ENCODE measurements at regions not wholly inside any gene's neighbourhood (a gene's known extent, or its start where the extent isn't known, plus 50 kb on each side); places are given as distances from the start of the nearest gene placed in this dataset.
"Not testable (repeated sequence)": the region's sequence is repeated elsewhere in the genome, so short reads cannot be mapped to it uniquely, and the experiment has no call there.

DNA sequence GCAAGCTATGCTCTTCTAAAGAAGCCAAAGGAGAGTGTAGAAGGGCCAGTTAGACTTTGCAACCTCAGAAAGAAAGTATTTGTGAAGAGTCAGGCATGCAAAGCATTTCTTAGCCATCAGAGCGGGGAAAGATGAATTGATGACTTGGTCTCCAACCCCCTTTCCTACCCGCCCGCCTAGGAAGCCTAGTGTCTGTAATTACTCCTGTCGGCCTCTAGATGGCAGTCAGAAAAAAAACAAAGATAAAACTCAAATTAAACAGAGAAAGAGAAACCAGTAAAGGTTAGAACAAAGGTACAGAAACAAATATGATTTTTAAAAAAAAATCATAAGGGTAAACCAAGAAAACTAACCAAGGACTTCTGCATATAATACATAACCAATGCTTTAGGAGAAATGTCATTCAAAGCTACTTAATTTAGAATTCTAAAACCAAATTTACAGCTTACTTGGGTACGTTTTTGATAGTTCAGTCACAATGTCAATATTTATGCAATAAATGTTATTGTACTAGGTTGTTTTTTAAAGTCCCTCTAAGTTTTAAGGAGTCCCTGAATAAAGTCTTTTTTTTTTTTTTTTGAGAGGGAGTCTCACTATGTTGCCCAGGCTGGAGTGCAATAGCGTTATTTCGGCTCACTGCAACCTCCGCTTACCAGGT is 97.6 kb downstream of the LYZL1 start:
- Histone ChIP-seq H3K36me3 (ENCODE audit: control insufficient read depth in 2 of 2, insufficient read depth in 1 of 2, low read length in 2 of 2) (no peaks in the 10 kb centered on the region), H3K27ac (ENCODE audit: extremely low read depth, low read depth, low read length) (no peak overlapping the region), H3K4me3 (ENCODE audit: low read depth, low read length) (no peak overlapping the region), H3K4me1 (ENCODE audit: control insufficient read depth, insufficient read depth, low read length) (no peaks in the 10 kb centered on the region), H3K9me3 (ENCODE audit: control insufficient read depth, insufficient read depth, low read depth, low read length) (no peaks in the 10 kb centered on the region)
- CTCF ChIA-PET: interaction anchor here (0.5 to 2.6 kb wide), 29 partner anchors 10 to 787 kb away, joined by 3 to 18 read pairs (median 3); no protein-coding TSS in a partner anchor
- POLR2A ChIA-PET: no interaction called here
- TF ChIP-seq ZNF350 (tag by site-specific recombination; IDR thresholded peaks at IDR 0.05) (no peak), ZNF426 (tag by site-specific recombination; IDR thresholded peaks at IDR 0.05) (no peak), ZNF654 (tag by site-specific recombination; IDR thresholded peaks at IDR 0.05; ENCODE audit: low read depth) (peak; percentile 51), ZIC2 (tag by site-specific recombination; IDR thresholded peaks at IDR 0.05) (no peak), ZNF114 (tag by site-specific recombination; IDR thresholded peaks at IDR 0.05) (no peak), WT1 (tag by site-specific recombination; IDR thresholded peaks at IDR 0.05) (no peak), FEZF1 (tag by site-specific recombination; IDR thresholded peaks at IDR 0.05) (no peak)
- TF ChIP-seq, protein P1, sequence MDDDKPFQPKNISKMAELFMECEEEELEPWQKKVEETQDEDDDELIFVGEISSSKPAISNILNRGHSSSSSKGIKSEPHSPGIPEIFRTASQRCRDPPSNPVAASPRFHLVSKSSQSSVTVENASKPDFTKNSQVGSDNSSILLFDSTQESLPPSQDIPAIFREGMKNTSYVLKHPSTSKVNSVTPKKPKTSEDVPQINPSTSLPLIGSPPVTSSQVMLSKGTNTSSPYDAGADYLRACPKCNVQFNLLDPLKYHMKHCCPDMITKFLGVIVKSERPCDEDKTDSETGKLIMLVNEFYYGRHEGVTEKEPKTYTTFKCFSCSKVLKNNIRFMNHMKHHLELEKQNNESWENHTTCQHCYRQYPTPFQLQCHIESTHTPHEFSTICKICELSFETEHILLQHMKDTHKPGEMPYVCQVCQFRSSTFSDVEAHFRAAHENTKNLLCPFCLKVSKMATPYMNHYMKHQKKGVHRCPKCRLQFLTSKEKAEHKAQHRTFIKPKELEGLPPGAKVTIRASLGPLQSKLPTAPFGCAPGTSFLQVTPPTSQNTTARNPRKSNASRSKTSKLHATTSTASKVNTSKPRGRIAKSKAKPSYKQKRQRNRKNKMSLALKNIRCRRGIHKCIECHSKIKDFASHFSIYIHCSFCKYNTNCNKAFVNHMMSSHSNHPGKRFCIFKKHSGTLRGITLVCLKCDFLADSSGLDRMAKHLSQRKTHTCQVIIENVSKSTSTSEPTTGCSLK (tag by site-specific recombination; IDR thresholded peaks at IDR 0.05): no peak
- TF ChIP-seq, protein P2, sequence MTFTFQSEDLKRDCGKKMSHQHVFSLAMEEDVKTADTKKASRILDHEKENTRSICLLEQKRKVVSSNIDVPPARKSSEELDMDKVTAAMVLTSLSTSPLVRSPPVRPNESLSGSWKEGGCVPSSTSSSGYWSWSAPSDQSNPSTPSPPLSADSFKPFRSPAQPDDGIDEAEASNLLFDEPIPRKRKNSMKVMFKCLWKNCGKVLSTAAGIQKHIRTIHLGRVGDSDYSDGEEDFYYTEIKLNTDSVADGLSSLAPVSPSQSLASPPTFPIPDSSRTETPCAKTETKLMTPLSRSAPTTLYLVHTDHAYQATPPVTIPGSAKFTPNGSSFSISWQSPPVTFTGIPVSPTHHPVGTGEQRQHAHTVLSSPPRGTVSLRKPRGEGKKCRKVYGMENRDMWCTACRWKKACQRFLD (tag by site-specific recombination; IDR thresholded peaks at IDR 0.05): no peak

DNA sequence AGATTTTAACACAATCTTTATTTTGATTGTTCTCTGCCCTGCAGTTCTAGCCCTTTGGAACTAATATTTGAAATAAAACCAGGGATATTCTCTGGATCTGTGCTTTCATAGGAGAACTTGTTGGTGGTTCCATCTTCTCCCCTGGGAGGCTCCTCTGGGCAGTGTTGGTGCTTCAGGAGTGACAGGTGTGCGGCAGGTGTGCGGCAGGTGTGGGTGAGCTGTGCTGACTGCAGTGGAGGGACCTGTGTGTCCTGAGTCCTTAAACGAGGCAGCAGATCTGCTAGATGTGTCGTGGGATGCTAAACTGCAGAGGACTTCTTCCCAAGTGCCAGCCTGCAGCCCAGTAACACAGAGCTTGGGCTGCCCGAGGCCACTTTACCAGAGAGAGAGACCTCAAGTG is 98.4 kb downstream of the LYZL1 start:
- TF ChIP-seq SCRT1 (tag by site-specific recombination; IDR thresholded peaks at IDR 0.05; ENCODE audit: borderline replicate concordance) (peak; percentile 80), SCRT2 (tag by site-specific recombination; IDR thresholded peaks at IDR 0.05) (peak; percentile 76), ZNF146 (tag by site-specific recombination; IDR thresholded peaks at IDR 0.05) (no peak)
- no peak overlapping the region for H3K4me3 ChIP-seq (ENCODE audit: low read depth, low read length)
- CTCF ChIA-PET: interaction anchor here (0.6 to 2.6 kb wide), 14 partner anchors 11 to 552 kb away, joined by 3 to 18 read pairs (median 4); no protein-coding TSS in a partner anchor
- no peaks in the 10 kb centered on the region for H3K4me1 ChIP-seq (ENCODE audit: control insufficient read depth, insufficient read depth, low read length)
- POLR2A ChIA-PET: no interaction called here
- no peak overlapping the region for H3K27ac ChIP-seq (ENCODE audit: extremely low read depth, low read depth, low read length)
- no peaks in the 10 kb centered on the region for H3K9me3 ChIP-seq (ENCODE audit: control insufficient read depth, insufficient read depth, low read depth, low read length)
- H3K36me3 ChIP-seq (ENCODE audit: control insufficient read depth in 2 of 2, insufficient read depth in 1 of 2, low read length in 2 of 2): no peaks in the 10 kb centered on the region

DNA sequence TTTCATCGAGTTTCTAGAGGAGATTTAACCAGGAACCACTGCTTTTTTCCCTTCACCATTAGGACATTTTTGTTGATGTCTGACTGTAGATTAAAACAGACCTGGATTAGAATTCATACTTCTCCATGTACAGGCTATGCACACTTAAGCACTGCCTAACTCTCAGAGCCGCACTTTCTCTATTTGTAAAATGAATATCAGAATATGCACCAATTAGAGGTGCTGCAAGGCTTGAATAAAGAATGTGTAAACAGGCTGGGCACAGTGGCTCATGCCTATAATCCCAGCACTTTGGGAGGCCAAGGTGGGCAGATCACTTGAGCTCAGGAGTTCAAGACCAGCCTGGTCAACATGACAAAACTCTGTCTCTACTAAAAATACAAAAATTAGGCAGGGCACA is 99.2 kb downstream of the LYZL1 start:
- CTCF ChIA-PET: interaction anchor here (0.7 to 2.6 kb wide), 9 partner anchors 9 to 654 kb away, joined by 3 to 18 read pairs (median 4); no protein-coding TSS in a partner anchor
- H3K36me3 ChIP-seq (ENCODE audit: control insufficient read depth in 2 of 2, insufficient read depth in 1 of 2, low read length in 2 of 2); H3K27ac ChIP-seq (ENCODE audit: extremely low read depth, low read depth, low read length); H3K9me3 ChIP-seq (ENCODE audit: control insufficient read depth, insufficient read depth, low read depth, low read length); H3K4me1 ChIP-seq (ENCODE audit: control insufficient read depth, insufficient read depth, low read length); H3K4me3 ChIP-seq (ENCODE audit: low read depth, low read length); POLR2A ChIA-PET: not testable (repeated sequence)

DNA sequence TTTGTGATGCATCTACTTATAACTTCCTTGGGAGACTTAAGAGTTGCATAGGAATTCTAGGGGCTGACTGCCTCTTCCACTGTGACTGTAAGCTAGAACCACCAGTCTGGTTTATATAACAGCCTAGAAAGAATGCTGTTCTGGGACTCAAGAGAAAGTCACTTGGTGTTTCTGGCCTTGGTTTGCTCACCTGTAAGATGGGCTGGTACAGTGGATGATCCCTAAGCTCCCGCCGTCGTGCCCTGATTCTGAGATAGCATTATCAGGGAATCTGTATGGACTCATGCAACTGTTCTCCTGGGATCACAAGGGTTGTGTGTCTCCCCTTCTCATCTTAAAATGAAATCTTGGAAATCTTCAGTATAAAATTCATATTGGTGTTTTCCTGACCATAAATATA is 100.6 kb downstream of the LYZL1 start:
- Histone ChIP-seq H3K36me3 (ENCODE audit: control insufficient read depth in 2 of 2, insufficient read depth in 1 of 2, low read length in 2 of 2) (no peaks in the 10 kb centered on the region), H3K9me3 (ENCODE audit: control insufficient read depth, insufficient read depth, low read depth, low read length) (no peaks in the 10 kb centered on the region), H3K4me1 (ENCODE audit: control insufficient read depth, insufficient read depth, low read length) (no peaks in the 10 kb centered on the region), H3K4me3 (ENCODE audit: low read depth, low read length) (no peak overlapping the region), H3K27ac (ENCODE audit: extremely low read depth, low read depth, low read length) (no peak overlapping the region)
- CTCF ChIA-PET: interaction anchor here (1.0 to 2.1 kb wide), 4 partner anchors 11 to 77 kb away, joined by 3 to 5 read pairs (median 4); no protein-coding TSS in a partner anchor
- POLR2A ChIA-PET: no interaction called here
- TF ChIP-seq ZNF560 (tag by site-specific recombination; IDR thresholded peaks at IDR 0.05; ENCODE audit: borderline replicate concordance) (no peak), ZNF548 (tag by site-specific recombination; IDR thresholded peaks at IDR 0.05) (no peak), ZFP41 (tag by site-specific recombination; IDR thresholded peaks at IDR 0.05; ENCODE audit: borderline replicate concordance) (no peak), TCF7L2 (IDR thresholded peaks at IDR 0.05; ENCODE audit: borderline replicate concordance, low read depth, low read length) (no peak), ZNF530 (tag by site-specific recombination; IDR thresholded peaks at IDR 0.05; ENCODE audit: low read depth) (no peak), ZNF629 (tag by site-specific recombination; IDR thresholded peaks at IDR 0.05) (no peak), ZNF335 (tag by site-specific recombination; conservative IDR thresholded peaks at IDR 0.05) (no peak)
- TF ChIP-seq, protein P3, sequence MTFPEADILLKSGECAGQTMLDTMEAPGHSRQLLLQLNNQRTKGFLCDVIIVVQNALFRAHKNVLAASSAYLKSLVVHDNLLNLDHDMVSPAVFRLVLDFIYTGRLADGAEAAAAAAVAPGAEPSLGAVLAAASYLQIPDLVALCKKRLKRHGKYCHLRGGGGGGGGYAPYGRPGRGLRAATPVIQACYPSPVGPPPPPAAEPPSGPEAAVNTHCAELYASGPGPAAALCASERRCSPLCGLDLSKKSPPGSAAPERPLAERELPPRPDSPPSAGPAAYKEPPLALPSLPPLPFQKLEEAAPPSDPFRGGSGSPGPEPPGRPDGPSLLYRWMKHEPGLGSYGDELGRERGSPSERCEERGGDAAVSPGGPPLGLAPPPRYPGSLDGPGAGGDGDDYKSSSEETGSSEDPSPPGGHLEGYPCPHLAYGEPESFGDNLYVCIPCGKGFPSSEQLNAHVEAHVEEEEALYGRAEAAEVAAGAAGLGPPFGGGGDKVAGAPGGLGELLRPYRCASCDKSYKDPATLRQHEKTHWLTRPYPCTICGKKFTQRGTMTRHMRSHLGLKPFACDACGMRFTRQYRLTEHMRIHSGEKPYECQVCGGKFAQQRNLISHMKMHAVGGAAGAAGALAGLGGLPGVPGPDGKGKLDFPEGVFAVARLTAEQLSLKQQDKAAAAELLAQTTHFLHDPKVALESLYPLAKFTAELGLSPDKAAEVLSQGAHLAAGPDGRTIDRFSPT (tag by site-specific recombination; IDR thresholded peaks at IDR 0.05): no peak
- TF ChIP-seq, protein P4, sequence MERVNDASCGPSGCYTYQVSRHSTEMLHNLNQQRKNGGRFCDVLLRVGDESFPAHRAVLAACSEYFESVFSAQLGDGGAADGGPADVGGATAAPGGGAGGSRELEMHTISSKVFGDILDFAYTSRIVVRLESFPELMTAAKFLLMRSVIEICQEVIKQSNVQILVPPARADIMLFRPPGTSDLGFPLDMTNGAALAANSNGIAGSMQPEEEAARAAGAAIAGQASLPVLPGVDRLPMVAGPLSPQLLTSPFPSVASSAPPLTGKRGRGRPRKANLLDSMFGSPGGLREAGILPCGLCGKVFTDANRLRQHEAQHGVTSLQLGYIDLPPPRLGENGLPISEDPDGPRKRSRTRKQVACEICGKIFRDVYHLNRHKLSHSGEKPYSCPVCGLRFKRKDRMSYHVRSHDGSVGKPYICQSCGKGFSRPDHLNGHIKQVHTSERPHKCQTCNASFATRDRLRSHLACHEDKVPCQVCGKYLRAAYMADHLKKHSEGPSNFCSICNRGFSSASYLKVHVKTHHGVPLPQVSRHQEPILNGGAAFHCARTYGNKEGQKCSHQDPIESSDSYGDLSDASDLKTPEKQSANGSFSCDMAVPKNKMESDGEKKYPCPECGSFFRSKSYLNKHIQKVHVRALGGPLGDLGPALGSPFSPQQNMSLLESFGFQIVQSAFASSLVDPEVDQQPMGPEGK (tag by site-specific recombination; IDR thresholded peaks at IDR 0.05): no peak
